ENCODE measurements at regions not wholly inside any gene's neighbourhood (a gene's known extent, or its start where the extent isn't known, plus 50 kb on each side); places are given as distances from the start of the nearest gene placed in this dataset.

DNA sequence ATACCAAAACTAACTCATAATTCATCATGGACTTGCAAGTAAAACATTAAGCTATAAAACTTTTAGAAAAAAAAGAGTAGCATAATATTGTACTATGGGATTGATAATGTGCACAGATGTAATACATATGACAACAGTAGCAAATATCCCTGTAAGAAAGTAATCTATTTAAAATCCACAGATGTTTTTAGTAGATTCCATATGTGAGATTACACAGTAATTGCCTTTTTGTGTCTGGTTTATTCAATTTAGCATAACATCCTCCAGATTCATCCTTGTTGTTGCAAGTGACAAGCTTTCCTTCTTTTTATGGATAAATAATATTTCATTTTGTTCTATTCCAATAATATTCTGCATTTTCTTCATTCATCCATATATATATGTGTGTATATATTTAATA, 278.2 kb upstream of the LRRTM4 start:
- intact Hi-C loops (cut with micrococcal nuclease; ENCODE audit: unreplicated experiment), result no loop called here
- FAIRE-seq, result no peak

DNA sequence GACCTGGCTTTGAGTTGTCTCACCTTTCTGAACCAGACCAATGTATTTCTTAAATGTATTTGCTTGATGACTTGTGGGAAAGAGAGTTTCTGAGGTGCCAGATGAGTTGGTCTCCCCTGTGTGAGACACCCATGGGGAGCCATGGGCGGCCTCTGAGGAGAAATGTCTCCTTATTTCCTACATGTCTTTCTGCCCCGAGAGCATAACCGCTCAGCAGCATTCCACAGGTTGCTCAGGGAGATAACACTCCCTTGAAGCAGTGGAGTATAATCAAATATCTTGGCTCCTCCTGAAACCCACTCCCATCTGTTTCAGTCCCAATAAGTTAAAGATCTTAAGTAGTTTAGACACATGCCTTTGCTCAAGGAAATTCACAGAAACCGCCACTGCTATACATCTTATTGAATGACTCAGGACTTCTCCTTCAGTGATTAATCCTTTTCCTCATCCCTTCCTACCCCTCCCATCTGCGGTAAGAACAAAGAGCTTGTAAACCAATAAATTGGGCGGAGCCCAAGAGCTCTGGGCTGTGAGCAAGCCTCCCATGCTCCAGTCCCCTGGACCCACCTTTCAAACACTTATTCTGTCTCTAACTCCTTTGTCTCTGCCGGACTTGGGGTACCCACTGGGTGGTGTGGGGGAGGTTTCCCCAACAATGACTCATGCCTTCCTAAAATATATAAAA, 285.5 kb upstream of the LRRTM4 start:
- no peak for FAIRE-seq
- intact Hi-C loops (cut with micrococcal nuclease; ENCODE audit: unreplicated experiment), result no loop called here
- H3K4me2 ChIP-seq (ENCODE audit: low read depth, low read length), result no peak overlapping the region
- H3K27me3 ChIP-seq (ENCODE audit: control insufficient read depth in 1 of 2, insufficient read depth in 2 of 2, low read length in 2 of 2), result no peaks in the 10 kb centered on the region
- H3K9ac ChIP-seq (ENCODE audit: insufficient read depth, low read depth, low read length), result no peak overlapping the region
- ChIA-PET POLR2A (interaction anchor here (1.2 kb wide), 1 partner anchor 734 kb away, joined by 5 read pairs; no protein-coding TSS in a partner anchor), CTCF (ENCODE audit: low intra/inter-chr PET ratio, low total read pairs) (no interaction called here)
- no peaks in the 10 kb centered on the region for H3K4me1 ChIP-seq (ENCODE audit: insufficient read depth, low read length)
- DNase-seq (ENCODE audit: low spot score), result no peak
- H3K79me2 ChIP-seq (ENCODE audit: insufficient read depth, low read length), result no peaks in the 10 kb centered on the region
- H3K4me3 ChIP-seq (replicated peaks in 1 of 3; ENCODE audit: insufficient read depth in 1 of 3, low read depth in 2 of 3, low read length in 3 of 3), result no peak overlapping the region
- BruUV-seq (replicated peaks), result no TSS peak
- WGBS (ENCODE audit: low lambda C conversion rate), result 50% methylated on average over 7 of the region's 7 CpGs
- no peak overlapping the region for H2AFZ ChIP-seq (ENCODE audit: low read length)
- no peaks in the 10 kb centered on the region for H3K36me3 ChIP-seq (replicated peaks in 1 of 2; ENCODE audit: control insufficient read depth in 1 of 2, insufficient read depth in 2 of 2, low read length in 2 of 2)
- no peak overlapping the region for H3K27ac ChIP-seq (ENCODE audit: extremely low read length, insufficient read depth, low read length)
- H3K9me3 ChIP-seq (ENCODE audit: low read length), result no peaks in the 10 kb centered on the region
- no peaks in the 10 kb centered on the region for H4K20me1 ChIP-seq (ENCODE audit: insufficient read depth, low read length)
- no peak for ATAC-seq
- in situ Hi-C loops (cut with HindIII; ENCODE audit: extremely low pct_ligation_motif_present, low pct_unique_long_range_greater_than_20kb), result no loop called here
- no peak for TF ChIP-seq ZNF720 (CRISPR knock-in tag; IDR thresholded peaks at IDR 0.05)
- no peak for TF ChIP-seq ZFP36L2 (CRISPR knock-in tag; IDR thresholded peaks at IDR 0.05)
- TF ChIP-seq ATF1 (CRISPR knock-in tag; IDR thresholded peaks at IDR 0.05), result no peak
- TF ChIP-seq STAG1 (CRISPR knock-in tag; IDR thresholded peaks at IDR 0.05), result no peak
- no peak for TF ChIP-seq CAMTA2 (CRISPR knock-in tag; IDR thresholded peaks at IDR 0.05; ENCODE audit: borderline replicate concordance)
- TF ChIP-seq EZH2 (conservative IDR thresholded peaks at IDR 0.05; ENCODE audit: low read depth, low read length), result no peak
- TF ChIP-seq, protein P1, sequence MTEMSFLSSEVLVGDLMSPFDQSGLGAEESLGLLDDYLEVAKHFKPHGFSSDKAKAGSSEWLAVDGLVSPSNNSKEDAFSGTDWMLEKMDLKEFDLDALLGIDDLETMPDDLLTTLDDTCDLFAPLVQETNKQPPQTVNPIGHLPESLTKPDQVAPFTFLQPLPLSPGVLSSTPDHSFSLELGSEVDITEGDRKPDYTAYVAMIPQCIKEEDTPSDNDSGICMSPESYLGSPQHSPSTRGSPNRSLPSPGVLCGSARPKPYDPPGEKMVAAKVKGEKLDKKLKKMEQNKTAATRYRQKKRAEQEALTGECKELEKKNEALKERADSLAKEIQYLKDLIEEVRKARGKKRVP (CRISPR knock-in tag; IDR thresholded peaks at IDR 0.05), result no peak
- TF ChIP-seq ZNF180 (CRISPR knock-in tag; IDR thresholded peaks at IDR 0.05; ENCODE audit: borderline replicate concordance, low read depth), result no peak

More for the DNA sequence above, 278.2 kb upstream of the LRRTM4 start:
- Histone ChIP-seq H3K4me2 (ENCODE audit: low read depth, low read length) (no peak overlapping the region), H3K4me3 (replicated peaks in 1 of 3; ENCODE audit: insufficient read depth in 1 of 3, low read depth in 2 of 3, low read length in 3 of 3) (no peak overlapping the region), H3K4me1 (ENCODE audit: insufficient read depth, low read length) (no peaks in the 10 kb centered on the region), H3K27me3 (ENCODE audit: control insufficient read depth in 1 of 2, insufficient read depth in 2 of 2, low read length in 2 of 2) (no peaks in the 10 kb centered on the region), H3K36me3 (replicated peaks in 1 of 2; ENCODE audit: control insufficient read depth in 1 of 2, insufficient read depth in 2 of 2, low read length in 2 of 2) (no peaks in the 10 kb centered on the region), H3K27ac (ENCODE audit: extremely low read length, insufficient read depth, low read length) (no peak overlapping the region), H3K79me2 (ENCODE audit: insufficient read depth, low read length) (no peaks in the 10 kb centered on the region), H4K20me1 (ENCODE audit: insufficient read depth, low read length) (no peaks in the 10 kb centered on the region), H3K9ac (ENCODE audit: insufficient read depth, low read depth, low read length) (no peak overlapping the region), H2AFZ (ENCODE audit: low read length) (no peak overlapping the region), H3K9me3 (ENCODE audit: low read length) (no peaks in the 10 kb centered on the region)
- DNase-seq (ENCODE audit: low spot score) (no peak), ATAC-seq (no peak)
- CTCF ChIA-PET (ENCODE audit: low intra/inter-chr PET ratio, low total read pairs), result no interaction called here
- in situ Hi-C loops (cut with HindIII; ENCODE audit: extremely low pct_ligation_motif_present, low pct_unique_long_range_greater_than_20kb), result no loop called here
- BruUV-seq (replicated peaks), result no TSS peak
- POLR2A ChIA-PET, result interaction anchor here (0.9 kb wide), 1 partner anchor 31 kb away, joined by 3 read pairs; no protein-coding TSS in a partner anchor
- TF ChIP-seq ZNF703 (CRISPR knock-in tag; IDR thresholded peaks at IDR 0.05; ENCODE audit: borderline replicate concordance), result no peak
- no peak for TF ChIP-seq ARID2 (CRISPR knock-in tag; IDR thresholded peaks at IDR 0.05; ENCODE audit: borderline replicate concordance)
- TF ChIP-seq ZSCAN9 (CRISPR knock-in tag; IDR thresholded peaks at IDR 0.05; ENCODE audit: borderline replicate concordance), result no peak
- no peak for TF ChIP-seq PCBP1 (IDR thresholded peaks at IDR 0.05; ENCODE audit: borderline replicate concordance, low read depth, low read length)
- TF ChIP-seq HMGA1 (CRISPR knock-in tag; conservative IDR thresholded peaks at IDR 0.05), result no peak
- TF ChIP-seq ZNF816 (CRISPR knock-in tag; IDR thresholded peaks at IDR 0.05; ENCODE audit: borderline replicate concordance), result no peak
- no peak for TF ChIP-seq NRL (CRISPR knock-in tag; IDR thresholded peaks at IDR 0.05; ENCODE audit: borderline replicate concordance)

Data from HepG2 (cell line).